GM19238 (cell line): ENCODE measurements at regions not wholly inside any gene's neighbourhood (a gene's known extent, or its start where the extent isn't known, plus 50 kb on each side); places are given as distances from the start of the nearest gene placed in this dataset.

Experiments
- DNase-seq: peaks from one replicate; pipeline ENCODE4 v3.0.0; 2011; ENCODE audit warnings: low spot score; ENCODE audit not compliant: insufficient read length

GRCh38 chr10:125219776-125220175, 59.4 kb upstream of the CTBP2 start:
- DNase-seq: no peak

GRCh38 chr10:125218967-125219366, 58.6 kb upstream of the CTBP2 start:
- no peak for DNase-seq

- no peak for DNase-seq
Measured at GRCh38 chr10:125217990-125218675, 57.8 kb upstream of the CTBP2 start.

- DNase-seq: no peak
Measured at GRCh38 chr10:125216861-125217260, 56.5 kb upstream of the CTBP2 start.

- DNase-seq: no peak
Measured at GRCh38 chr10:125216309-125216708, 55.9 kb upstream of the CTBP2 start.

- no peak for DNase-seq
Measured at GRCh38 chr10:125214283-125214570, 53.9 kb upstream of the CTBP2 start.

- no peak for DNase-seq
Measured at GRCh38 chr10:125213541-125214282, 53.3 kb upstream of the CTBP2 start.

GRCh38 chr10:125212150-125212809, 51.9 kb upstream of the CTBP2 start:
- no peak for DNase-seq
